GM12878 (cell line): ENCODE measurements at regions not wholly inside any gene's neighbourhood (a gene's known extent, or its start where the extent isn't known, plus 50 kb on each side); places are given as distances from the start of the nearest gene placed in this dataset.

Experiments
- NBN ChIP-seq: fragments of 450-650 bp; IDR thresholded peaks from 2 replicates; pipeline ENCODE4 v1.6.1; 2016
- TBL1XR1 ChIP-seq: IDR thresholded peaks from 2 replicates; pipeline ENCODE4 v1.6.1; 2012; ENCODE audit warnings: low read depth, low read length, improper control_type of control experiment
- TCF7 ChIP-seq: IDR thresholded peaks from 2 replicates; pipeline ENCODE4 v1.6.1; 2014; ENCODE audit warnings: antibody characterized with exemption, borderline replicate concordance
- ZZZ3 ChIP-seq: IDR thresholded peaks from 2 replicates; pipeline ENCODE4 v1.6.1; 2011; ENCODE audit warnings: low read depth; ENCODE audit not compliant: control insufficient read depth, insufficient read length
- TF ChIP-seq, protein P1 (sequence below): fragments of 450-650 bp; IDR thresholded peaks from 2 replicates; pipeline ENCODE4 v1.6.1; 2018; ENCODE audit warnings: borderline replicate concordance, mild to moderate bottlenecking; ENCODE audit not compliant: partially characterized antibody
- TF ChIP-seq, protein P2 (sequence below): fragments of 450-650 bp; IDR thresholded peaks from 2 replicates; pipeline ENCODE4 v1.6.1; 2017; ENCODE audit warnings: mild to moderate bottlenecking, low read depth, inconsistent platforms; ENCODE audit not compliant: poor library complexity, severe bottlenecking
- TF ChIP-seq, protein P3 (sequence below): fragments of 450-650 bp; IDR thresholded peaks from 2 replicates; pipeline ENCODE4 v1.6.1; 2018; ENCODE audit warnings: mild to moderate bottlenecking, low read depth, moderate library complexity; ENCODE audit not compliant: partially characterized antibody

DNA sequence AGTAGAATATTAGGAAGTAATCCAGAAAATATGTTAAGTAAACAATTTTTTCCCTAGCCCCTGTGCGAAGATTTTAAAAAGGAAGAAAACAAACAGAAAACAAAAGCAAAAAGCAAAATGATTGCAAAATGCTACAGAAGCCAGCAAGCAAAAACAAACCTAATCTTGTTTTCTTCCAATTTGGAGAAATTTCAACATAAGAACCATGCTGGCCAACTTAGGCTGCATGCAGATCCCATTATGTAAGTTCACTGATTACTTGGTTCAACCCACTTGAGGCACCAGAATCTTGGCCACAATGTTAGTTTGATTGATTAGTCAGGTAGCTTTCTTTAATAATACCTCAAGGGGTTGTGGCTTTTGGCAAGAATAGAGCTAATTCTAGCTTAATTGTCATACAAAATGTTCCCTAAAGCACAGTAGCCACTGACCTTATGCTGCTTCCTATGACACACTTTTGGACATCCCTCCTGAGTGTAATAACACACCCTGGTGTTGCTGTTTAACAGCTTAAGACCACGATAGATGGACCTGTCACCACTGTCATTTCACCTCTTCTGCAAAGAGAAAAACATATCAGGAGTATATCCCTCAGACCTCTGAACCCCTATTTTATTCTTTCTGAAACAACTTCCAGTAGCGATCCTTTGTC lies 2342.1 kb downstream of the PCDH7 start (continued):
- TF ChIP-seq, protein P1, sequence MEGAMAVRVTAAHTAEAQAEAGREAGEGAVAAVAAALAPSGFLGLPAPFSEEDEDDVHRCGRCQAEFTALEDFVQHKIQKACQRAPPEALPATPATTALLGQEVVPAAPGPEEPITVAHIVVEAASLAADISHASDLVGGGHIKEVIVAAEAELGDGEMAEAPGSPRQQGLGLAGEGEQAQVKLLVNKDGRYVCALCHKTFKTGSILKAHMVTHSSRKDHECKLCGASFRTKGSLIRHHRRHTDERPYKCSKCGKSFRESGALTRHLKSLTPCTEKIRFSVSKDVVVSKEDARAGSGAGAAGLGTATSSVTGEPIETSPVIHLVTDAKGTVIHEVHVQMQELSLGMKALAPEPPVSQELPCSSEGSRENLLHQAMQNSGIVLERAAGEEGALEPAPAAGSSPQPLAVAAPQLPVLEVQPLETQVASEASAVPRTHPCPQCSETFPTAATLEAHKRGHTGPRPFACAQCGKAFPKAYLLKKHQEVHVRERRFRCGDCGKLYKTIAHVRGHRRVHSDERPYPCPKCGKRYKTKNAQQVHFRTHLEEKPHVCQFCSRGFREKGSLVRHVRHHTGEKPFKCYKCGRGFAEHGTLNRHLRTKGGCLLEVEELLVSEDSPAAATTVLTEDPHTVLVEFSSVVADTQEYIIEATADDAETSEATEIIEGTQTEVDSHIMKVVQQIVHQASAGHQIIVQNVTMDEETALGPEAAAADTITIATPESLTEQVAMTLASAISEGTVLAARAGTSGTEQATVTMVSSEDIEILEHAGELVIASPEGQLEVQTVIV: no peak
- TF ChIP-seq, protein P2, sequence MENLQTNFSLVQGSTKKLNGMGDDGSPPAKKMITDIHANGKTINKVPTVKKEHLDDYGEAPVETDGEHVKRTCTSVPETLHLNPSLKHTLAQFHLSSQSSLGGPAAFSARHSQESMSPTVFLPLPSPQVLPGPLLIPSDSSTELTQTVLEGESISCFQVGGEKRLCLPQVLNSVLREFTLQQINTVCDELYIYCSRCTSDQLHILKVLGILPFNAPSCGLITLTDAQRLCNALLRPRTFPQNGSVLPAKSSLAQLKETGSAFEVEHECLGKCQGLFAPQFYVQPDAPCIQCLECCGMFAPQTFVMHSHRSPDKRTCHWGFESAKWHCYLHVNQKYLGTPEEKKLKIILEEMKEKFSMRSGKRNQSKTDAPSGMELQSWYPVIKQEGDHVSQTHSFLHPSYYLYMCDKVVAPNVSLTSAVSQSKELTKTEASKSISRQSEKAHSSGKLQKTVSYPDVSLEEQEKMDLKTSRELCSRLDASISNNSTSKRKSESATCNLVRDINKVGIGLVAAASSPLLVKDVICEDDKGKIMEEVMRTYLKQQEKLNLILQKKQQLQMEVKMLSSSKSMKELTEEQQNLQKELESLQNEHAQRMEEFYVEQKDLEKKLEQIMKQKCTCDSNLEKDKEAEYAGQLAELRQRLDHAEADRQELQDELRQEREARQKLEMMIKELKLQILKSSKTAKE: no peak
- TF ChIP-seq NBN (no peak), TCF7 (no peak), TBL1XR1 (no peak), ZZZ3 (no peak)
- TF ChIP-seq, protein P3, sequence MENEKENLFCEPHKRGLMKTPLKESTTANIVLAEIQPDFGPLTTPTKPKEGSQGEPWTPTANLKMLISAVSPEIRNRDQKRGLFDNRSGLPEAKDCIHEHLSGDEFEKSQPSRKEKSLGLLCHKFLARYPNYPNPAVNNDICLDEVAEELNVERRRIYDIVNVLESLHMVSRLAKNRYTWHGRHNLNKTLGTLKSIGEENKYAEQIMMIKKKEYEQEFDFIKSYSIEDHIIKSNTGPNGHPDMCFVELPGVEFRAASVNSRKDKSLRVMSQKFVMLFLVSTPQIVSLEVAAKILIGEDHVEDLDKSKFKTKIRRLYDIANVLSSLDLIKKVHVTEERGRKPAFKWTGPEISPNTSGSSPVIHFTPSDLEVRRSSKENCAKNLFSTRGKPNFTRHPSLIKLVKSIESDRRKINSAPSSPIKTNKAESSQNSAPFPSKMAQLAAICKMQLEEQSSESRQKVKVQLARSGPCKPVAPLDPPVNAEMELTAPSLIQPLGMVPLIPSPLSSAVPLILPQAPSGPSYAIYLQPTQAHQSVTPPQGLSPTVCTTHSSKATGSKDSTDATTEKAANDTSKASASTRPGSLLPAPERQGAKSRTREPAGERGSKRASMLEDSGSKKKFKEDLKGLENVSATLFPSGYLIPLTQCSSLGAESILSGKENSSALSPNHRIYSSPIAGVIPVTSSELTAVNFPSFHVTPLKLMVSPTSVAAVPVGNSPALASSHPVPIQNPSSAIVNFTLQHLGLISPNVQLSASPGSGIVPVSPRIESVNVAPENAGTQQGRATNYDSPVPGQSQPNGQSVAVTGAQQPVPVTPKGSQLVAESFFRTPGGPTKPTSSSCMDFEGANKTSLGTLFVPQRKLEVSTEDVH: no peak
